Left ventricle myocardium inferior (tissue), 1 donor: ENCODE measurements at regions not wholly inside any gene's neighbourhood (a gene's known extent, or its start where the extent isn't known, plus 50 kb on each side); places are given as distances from the start of the nearest gene placed in this dataset.

ENCODE experiments used
- DNase-seq: peaks from one replicate; pipeline ENCODE4 v3.0.0-alpha.2; 2020
- H3K27ac ChIP-seq: fragments of 200-600 bp; replicated peaks from 2 replicates; pipeline ENCODE4 v1.8.0; 2021
- H3K27me3 ChIP-seq: fragments of 200-600 bp; 2 replicates; pipeline ENCODE4 v1.8.0; 2021; ENCODE audit warnings: low read depth
- H3K36me3 ChIP-seq: fragments of 200-600 bp; 2 replicates; pipeline ENCODE4 v1.8.0; 2021
- H3K4me1 ChIP-seq: fragments of 200-600 bp; 2 replicates; pipeline ENCODE4 v1.8.0; 2021
- H3K4me3 ChIP-seq: fragments of 200-600 bp; 2 replicates; pipeline ENCODE4 v1.8.0; 2021; ENCODE audit warnings: mild to moderate bottlenecking, moderate library complexity
- H3K9me3 ChIP-seq: fragments of 200-600 bp; replicated peaks from 2 replicates; pipeline ENCODE4 v1.8.0; 2021
- intact Hi-C: fragments of 100-400 bp; cut with micrococcal nuclease; formaldehyde crosslinking; loops from one replicate; pipeline ENCODE4 v1.11.0; 2022
- TF ChIP-seq, protein P1 (sequence below): fragments of 200-600 bp; IDR thresholded peaks from 2 replicates; pipeline ENCODE4 v1.8.0; 2021; ENCODE audit warnings: antibody characterized with exemption, mild to moderate bottlenecking, borderline replicate concordance
- donor health status: DM: no; HTN: yes; CAD: no; lungs with severe emphysema.

DNA sequence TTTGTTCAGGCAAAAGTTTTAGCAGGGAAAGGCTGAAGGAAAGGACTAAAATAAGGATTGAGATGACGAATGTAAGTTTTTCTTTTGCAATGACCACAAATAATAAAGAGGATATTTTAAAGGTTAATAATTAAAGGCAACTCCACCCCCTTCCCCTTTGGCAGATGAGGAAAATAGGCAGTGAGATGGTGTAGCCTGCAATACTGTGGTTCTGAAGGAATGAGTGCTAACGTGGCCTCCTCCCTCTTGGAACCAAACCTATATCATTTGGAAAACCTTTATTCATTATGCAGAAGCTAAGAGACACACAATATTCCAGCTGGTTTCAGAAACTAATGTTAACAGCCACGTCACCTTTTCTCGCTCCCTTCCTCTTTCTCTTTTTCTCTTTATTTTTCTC is 70.9 kb upstream of the COL1A2 start:
- peak overlapping the region; percentile 59 for H3K27ac ChIP-seq
- intact Hi-C loops = no loop called here
- TF ChIP-seq, protein P1, sequence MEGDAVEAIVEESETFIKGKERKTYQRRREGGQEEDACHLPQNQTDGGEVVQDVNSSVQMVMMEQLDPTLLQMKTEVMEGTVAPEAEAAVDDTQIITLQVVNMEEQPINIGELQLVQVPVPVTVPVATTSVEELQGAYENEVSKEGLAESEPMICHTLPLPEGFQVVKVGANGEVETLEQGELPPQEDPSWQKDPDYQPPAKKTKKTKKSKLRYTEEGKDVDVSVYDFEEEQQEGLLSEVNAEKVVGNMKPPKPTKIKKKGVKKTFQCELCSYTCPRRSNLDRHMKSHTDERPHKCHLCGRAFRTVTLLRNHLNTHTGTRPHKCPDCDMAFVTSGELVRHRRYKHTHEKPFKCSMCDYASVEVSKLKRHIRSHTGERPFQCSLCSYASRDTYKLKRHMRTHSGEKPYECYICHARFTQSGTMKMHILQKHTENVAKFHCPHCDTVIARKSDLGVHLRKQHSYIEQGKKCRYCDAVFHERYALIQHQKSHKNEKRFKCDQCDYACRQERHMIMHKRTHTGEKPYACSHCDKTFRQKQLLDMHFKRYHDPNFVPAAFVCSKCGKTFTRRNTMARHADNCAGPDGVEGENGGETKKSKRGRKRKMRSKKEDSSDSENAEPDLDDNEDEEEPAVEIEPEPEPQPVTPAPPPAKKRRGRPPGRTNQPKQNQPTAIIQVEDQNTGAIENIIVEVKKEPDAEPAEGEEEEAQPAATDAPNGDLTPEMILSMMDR = no peak
- no peaks in the 10 kb centered on the region for H3K27me3 ChIP-seq
- DNase-seq = no peak
- no peaks in the 10 kb centered on the region for H3K36me3 ChIP-seq
- no peaks in the 10 kb centered on the region for H3K4me1 ChIP-seq
- no peak overlapping the region for H3K4me3 ChIP-seq
- H3K9me3 ChIP-seq = peaks cover 23% of the 10 kb centered on the region

DNA sequence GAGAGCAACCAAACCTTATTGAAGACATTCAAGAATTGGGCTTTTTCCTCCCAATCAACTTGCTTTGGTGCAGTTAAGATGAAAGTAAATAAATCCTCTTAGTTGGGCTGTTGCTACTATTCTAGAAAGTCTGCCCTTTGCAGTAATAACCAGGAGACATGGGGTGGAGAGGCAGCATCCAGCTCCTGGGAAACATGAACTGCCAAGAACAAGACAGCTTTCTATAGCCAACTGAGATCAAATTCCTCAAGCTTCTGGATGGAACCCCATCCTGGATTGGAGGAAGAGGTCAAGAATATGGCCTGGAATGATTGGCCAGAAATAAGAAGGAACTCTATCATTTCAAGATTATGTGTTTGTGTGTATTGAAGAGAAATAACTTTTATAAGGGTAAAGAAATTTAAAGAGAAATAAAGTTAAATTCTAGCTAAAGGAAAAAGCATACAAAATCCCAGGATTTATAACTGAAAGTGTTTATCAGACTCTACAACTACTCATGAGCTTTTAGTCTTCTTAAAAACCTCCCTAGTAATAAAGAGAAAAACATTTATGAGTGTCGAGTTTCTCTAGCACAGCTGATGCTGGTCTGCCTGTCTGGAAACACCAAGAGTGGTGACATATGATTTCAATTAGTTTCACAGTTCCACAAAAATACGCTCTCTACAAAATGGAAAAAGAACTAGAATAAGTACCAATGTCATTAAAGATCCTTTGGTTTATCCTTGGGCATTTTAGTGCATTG is 70.1 kb upstream of the COL1A2 start:
- Histone ChIP-seq H3K9me3 (peaks cover 23% of the 10 kb centered on the region), H3K36me3 (no peaks in the 10 kb centered on the region), H3K27ac (peak overlapping the region; percentile 59), H3K4me3 (no peak overlapping the region), H3K27me3 (no peaks in the 10 kb centered on the region), H3K4me1 (no peaks in the 10 kb centered on the region)
- DNase-seq = no peak
- intact Hi-C loops = no loop called here
- TF ChIP-seq, protein P1 = no peak

DNA sequence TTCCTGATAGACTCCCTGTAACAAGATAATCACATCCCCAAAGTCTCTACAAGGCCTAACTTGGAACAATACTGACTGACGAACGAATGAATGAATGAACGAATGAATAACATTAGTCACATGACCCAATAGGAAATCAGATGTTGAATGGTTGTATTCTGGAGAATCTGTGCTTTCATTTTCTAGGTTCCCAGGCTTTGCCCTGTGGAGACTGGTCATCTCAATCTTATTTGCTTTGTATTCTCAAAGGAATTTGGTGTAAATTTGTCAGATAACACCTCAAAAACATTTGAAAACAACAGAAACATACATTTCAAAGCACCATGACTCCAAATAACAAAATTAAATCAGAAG is 69.6 kb upstream of the COL1A2 start:
- H3K4me1 ChIP-seq = no peaks in the 10 kb centered on the region
- TF ChIP-seq, protein P1 = no peak
- H3K27ac ChIP-seq = peak overlapping the region; percentile 59
- intact Hi-C loops = no loop called here
- no peaks in the 10 kb centered on the region for H3K27me3 ChIP-seq
- H3K4me3 ChIP-seq = no peak overlapping the region
- H3K9me3 ChIP-seq = peaks cover 21% of the 10 kb centered on the region
- DNase-seq = no peak
- H3K36me3 ChIP-seq = no peaks in the 10 kb centered on the region

DNA sequence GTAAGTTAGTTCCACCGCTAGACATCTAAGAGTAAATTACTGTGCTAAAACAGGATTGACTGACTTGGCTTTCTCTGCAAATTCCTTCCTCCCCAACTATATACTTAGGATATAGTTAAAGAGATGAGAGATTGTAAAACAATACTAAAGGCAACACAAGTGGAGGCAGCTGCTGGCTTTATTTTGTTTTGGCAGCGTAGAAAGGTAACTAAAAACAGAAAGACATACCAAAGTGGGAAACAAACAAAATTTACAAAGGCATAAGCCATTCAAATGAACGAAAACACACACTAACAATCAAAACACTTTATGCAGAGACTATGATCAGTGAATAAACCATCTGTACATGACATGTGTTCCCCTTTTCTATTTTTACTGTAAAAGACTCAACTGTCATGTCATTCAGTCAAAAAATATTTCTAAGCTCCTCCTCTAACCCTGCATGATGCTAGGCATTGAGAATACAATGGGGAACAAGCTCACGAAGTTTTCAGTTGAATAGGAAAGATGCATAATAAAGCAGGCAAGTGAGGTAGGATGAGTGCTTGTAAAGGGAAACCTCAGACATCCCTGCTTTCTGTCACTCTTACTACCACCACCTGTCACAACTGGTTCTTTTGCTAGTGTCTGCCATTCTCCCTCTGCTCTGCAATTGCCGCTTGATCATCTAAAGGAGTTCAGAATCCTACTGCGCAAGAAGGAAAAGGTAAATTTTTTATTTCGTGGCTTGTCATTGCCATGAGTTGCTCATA is 64.2 kb upstream of the COL1A2 start:
- TF ChIP-seq, protein P1 = no peak
- Histone ChIP-seq H3K27ac (no peak overlapping the region), H3K27me3 (no peaks in the 10 kb centered on the region), H3K4me3 (no peak overlapping the region), H3K4me1 (no peaks in the 10 kb centered on the region), H3K9me3 (no peaks in the 10 kb centered on the region), H3K36me3 (no peaks in the 10 kb centered on the region)
- no peak for DNase-seq
- intact Hi-C loops = no loop called here

DNA sequence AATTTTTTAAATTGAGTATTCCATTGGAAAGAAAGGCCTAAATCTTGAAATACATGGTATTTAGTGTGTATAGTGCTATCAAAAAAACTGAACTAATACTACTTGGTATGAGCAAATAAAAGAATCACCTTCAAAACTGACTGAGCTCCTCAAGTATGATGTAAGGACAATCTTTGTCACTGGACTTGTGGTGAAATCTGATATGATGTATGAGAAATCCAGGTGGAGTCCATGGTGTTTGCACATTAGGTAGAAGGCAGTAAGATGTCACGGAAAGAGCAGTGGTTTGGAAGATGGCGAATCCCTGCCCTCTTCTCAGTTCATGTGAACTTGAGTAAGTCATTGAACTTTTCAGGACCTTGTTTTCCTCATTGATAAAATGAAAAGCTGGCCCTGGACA is 62.1 kb upstream of the COL1A2 start:
- Histone ChIP-seq H3K36me3 (no peaks in the 10 kb centered on the region), H3K9me3 (no peaks in the 10 kb centered on the region), H3K4me1 (no peaks in the 10 kb centered on the region), H3K27ac (no peak overlapping the region), H3K4me3 (no peak overlapping the region), H3K27me3 (no peaks in the 10 kb centered on the region)
- no peak for DNase-seq
- intact Hi-C loops = no loop called here
- TF ChIP-seq, protein P1 = no peak
